ENCODE measurements at regions not wholly inside any gene's neighbourhood (a gene's known extent, or its start where the extent isn't known, plus 50 kb on each side); places are given as distances from the start of the nearest gene placed in this dataset.

GRCh38 chrX:4129626-4130025 lies 416.2 kb upstream of the PRKX start:
- WGBS, 2 donors = 40 to 41% methylated on average over 10 of the region's 10 CpGs
- TF ChIP-seq, protein P1, sequence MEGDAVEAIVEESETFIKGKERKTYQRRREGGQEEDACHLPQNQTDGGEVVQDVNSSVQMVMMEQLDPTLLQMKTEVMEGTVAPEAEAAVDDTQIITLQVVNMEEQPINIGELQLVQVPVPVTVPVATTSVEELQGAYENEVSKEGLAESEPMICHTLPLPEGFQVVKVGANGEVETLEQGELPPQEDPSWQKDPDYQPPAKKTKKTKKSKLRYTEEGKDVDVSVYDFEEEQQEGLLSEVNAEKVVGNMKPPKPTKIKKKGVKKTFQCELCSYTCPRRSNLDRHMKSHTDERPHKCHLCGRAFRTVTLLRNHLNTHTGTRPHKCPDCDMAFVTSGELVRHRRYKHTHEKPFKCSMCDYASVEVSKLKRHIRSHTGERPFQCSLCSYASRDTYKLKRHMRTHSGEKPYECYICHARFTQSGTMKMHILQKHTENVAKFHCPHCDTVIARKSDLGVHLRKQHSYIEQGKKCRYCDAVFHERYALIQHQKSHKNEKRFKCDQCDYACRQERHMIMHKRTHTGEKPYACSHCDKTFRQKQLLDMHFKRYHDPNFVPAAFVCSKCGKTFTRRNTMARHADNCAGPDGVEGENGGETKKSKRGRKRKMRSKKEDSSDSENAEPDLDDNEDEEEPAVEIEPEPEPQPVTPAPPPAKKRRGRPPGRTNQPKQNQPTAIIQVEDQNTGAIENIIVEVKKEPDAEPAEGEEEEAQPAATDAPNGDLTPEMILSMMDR (IDR thresholded peaks at IDR 0.05) = no peak

DNA sequence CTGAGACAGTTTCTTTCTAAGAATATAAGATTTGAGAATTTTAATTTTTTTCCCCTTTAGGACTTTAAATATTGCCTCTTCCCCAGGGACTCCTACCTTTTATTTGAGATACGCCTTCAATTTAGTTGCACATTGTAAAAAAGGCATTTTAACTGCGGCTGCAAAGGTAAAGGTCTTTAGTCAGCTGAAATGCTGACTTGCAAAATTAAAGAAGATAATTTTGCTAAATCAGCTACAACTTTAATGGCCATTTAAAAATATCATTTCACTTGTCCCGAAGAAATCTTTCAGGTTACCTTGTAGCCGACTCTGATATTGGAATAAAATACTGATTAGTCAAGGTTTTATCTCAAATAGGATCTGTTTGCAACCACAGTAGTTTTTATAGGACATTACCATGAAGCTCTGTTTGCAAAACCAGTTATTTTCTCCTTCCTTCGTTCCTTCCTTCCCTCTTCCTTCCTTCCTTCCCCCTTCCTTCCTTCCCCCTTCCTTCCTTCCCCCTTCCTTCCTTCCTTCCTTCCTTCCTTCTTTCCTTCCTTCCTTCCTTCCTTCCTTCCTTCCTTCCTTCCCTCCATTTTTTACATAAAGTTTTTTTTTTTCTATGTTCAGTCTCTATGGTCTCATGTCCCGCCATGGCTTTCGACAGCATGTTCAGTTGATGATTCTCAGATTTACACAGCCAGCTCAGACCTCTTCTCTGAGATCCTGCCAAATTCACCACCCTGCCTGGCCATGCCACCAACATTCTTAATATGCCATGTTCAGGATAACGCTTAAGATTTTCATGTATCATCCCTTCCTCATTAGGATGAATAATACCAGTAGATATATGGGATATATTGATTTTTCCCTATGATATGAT lies 405.4 kb upstream of the PRKX start:
- Histone ChIP-seq H3K27me3 (no peaks in the 10 kb centered on the region), H3K9me3 (peaks cover 0 to 24% (median 0%) of the 10 kb centered on the region in 11 donors), H3K36me3 (no peaks in the 10 kb centered on the region), H3K4me1 (no peaks in the 10 kb centered on the region), H3K4me3 (no peak overlapping the region), H3K27ac (no peak overlapping the region)
- no peak for DNase-seq
- WGBS, 2 donors = 84 to 89% methylated on average over 8 of the region's 8 CpGs
- no peak for ATAC-seq
- TF ChIP-seq, protein P1 (IDR thresholded peaks at IDR 0.05) = no peak
- intact Hi-C loops (cut with DNase I) = no loop called here

More at GRCh38 chrX:4129626-4130025, 416.2 kb upstream of the PRKX start:
- no peaks in the 10 kb centered on the region for H3K36me3 ChIP-seq
- peaks cover 0 to 6% (median 0%) of the 10 kb centered on the region in 11 donors for H3K9me3 ChIP-seq
- intact Hi-C loops (cut with DNase I) = no loop called here
- DNase-seq (no peak), ATAC-seq (no peak)
- no peaks in the 10 kb centered on the region for H3K27me3 ChIP-seq
- H3K4me1 ChIP-seq = no peaks in the 10 kb centered on the region
- H3K27ac ChIP-seq = no peak overlapping the region
- H3K4me3 ChIP-seq = no peak overlapping the region

- ATAC-seq (no peak), DNase-seq (no peak)
- TF ChIP-seq, protein P1 (IDR thresholded peaks at IDR 0.05) = no peak
- Histone ChIP-seq H3K27me3 (no peaks in the 10 kb centered on the region), H3K4me1 (no peaks in the 10 kb centered on the region), H3K4me3 (no peak overlapping the region), H3K36me3 (no peaks in the 10 kb centered on the region), H3K27ac (no peak overlapping the region), H3K9me3 (peaks cover 0 to 22% (median 0%) of the 10 kb centered on the region in 11 donors)
- WGBS, 2 donors = 54 to 65% methylated on average over 2 of the region's 2 CpGs
- intact Hi-C loops (cut with DNase I) = no loop called here
Measured at GRCh38 chrX:4110964-4111363, 397.5 kb upstream of the PRKX start.

DNA sequence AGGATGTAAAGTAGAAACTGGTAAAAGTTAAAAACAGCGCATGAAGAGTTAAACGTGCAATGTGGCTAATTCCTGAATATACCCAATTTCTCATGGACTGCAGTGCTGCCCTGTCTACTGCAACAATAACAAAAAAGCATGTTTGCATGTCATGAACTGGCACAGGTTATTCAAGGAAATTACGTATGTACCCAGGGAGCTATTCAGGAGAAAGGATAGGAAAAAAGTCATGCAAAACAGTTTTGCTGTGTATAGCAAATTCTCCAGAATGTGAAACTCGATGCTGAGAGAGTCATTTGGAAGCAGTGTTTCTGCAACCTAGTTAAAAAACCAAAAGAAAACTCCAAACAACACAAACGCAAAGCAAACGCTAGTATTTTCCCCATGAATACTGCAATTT lies 381.5 kb upstream of the PRKX start:
- H3K4me3 ChIP-seq = no peak overlapping the region
- 38 to 46% methylated on average over 6 of the region's 6 CpGs for WGBS, 2 donors
- no peaks in the 10 kb centered on the region for H3K9me3 ChIP-seq
- TF ChIP-seq, protein P1 (IDR thresholded peaks at IDR 0.05) = no peak
- DNase-seq = no peak
- H3K36me3 ChIP-seq = no peaks in the 10 kb centered on the region
- no peak for ATAC-seq
- no peaks in the 10 kb centered on the region for H3K4me1 ChIP-seq
- intact Hi-C loops (cut with DNase I) = no loop called here
- no peaks in the 10 kb centered on the region for H3K27me3 ChIP-seq
- H3K27ac ChIP-seq = no peak overlapping the region
